ENCODE measurements at regions not wholly inside any gene's neighbourhood (a gene's known extent, or its start where the extent isn't known, plus 50 kb on each side); places are given as distances from the start of the nearest gene placed in this dataset.

DNA sequence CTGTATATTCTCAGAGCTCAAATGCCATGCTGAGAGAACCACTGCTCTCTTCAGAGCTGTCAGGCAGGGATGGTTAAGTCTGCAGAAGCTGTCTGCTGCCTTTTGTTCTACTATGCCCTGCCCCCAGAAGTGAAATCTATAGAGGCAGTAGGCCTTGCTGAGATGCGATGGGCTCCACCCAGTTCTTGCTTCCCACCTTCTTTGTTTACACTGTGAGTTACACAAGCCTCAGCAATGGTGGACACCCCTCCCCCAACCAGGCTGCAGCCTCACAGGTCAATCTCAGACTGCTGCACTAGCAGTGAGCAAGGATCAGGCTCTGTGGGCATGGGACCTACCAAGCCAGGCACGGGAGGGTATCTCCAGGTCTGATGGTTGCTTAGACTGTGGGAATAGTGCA is 271.6 kb downstream of the CENPC start:
- no peak overlapping the region for H3K4me3 ChIP-seq (ENCODE audit: low read depth, low read length)
- no peak for DNase-seq (ENCODE audit: low read depth)
- TF ChIP-seq CTCF (conservative IDR thresholded peaks at IDR 0.05; ENCODE audit: low read depth, low read length) = no peak

DNA sequence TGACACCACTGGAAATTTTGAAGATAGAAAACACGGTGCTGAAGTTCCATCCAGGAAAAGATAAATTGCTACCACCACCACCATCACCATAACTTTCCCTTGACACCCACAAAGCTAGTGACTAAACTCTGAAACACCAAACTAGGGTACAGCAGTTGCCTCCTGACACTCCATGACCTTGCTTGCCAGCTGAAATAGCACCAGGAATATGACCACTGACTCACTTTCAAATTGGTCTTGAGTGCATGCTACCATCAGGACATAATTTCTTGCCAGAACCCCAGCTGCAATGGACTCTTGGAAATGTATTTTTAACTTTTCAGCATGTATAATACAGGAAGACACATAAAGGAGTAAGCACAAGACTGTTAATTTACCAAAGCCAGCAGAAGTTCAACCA is 283.3 kb downstream of the CENPC start:
- H3K4me3 ChIP-seq (ENCODE audit: low read depth, low read length) = no peak overlapping the region
- DNase-seq (ENCODE audit: low read depth) = no peak
- TF ChIP-seq CTCF (conservative IDR thresholded peaks at IDR 0.05; ENCODE audit: low read depth, low read length) = no peak

GRCh38 chr4:67256388-67257043 is 288.8 kb downstream of the CENPC start:
- TF ChIP-seq CTCF (conservative IDR thresholded peaks at IDR 0.05; ENCODE audit: low read depth, low read length) = no peak
- no peak overlapping the region for H3K4me3 ChIP-seq (ENCODE audit: low read depth, low read length)

DNA sequence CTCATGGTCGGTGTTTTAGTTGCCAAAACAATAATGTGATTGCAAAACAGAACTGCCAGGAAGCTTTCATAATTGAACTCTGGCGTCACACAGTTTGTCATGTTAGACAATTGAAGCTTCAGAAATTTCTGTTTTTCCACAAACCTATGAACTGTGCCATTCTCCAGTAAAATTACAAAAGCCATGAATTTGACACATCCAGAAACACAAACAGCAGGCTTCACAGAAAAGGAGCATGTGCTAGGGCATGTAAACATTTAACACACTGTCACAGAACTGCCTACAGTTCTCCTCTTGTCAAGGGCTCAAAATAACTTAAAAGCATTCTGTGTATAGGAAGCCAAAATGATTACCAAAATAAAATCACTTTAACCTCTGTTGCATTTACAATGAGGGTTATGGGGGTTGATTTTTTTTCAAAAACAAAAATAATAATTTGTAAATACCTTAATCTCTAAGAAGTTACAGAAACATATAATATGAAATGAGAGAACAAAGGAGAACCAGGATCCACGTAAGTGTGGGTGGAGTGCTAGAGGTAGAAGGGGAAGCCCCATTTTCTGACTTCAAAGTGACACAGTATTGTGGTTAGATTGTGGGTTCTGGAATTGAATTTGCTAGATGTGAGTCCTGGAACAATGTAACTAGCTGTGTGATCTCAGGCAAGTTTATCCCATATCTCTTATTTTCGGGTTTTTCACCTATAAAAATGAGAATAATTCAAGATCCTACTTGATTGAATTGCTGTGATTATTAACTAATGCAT is 295.0 kb downstream of the CENPC start:
- DNase-seq (ENCODE audit: low read depth) = no peak
- no peak overlapping the region for H3K4me3 ChIP-seq (ENCODE audit: low read depth, low read length)
- TF ChIP-seq CTCF (conservative IDR thresholded peaks at IDR 0.05; ENCODE audit: low read depth, low read length) = no peak

More at GRCh38 chr4:67256388-67257043, 288.8 kb downstream of the CENPC start:
- DNase-seq (ENCODE audit: low read depth) = no peak

GRCh38 chr4:67236788-67237187 is 308.5 kb downstream of the CENPC start:
- no peak for DNase-seq (ENCODE audit: low read depth)
- H3K4me3 ChIP-seq (ENCODE audit: low read depth, low read length) = no peak overlapping the region
- no peak for TF ChIP-seq CTCF (conservative IDR thresholded peaks at IDR 0.05; ENCODE audit: low read depth, low read length)

GRCh38 chr4:67236318-67236717 is 309.0 kb downstream of the CENPC start:
- no peak for TF ChIP-seq CTCF (conservative IDR thresholded peaks at IDR 0.05; ENCODE audit: low read depth, low read length)
- H3K4me3 ChIP-seq (ENCODE audit: low read depth, low read length) = no peak overlapping the region
- no peak for DNase-seq (ENCODE audit: low read depth)
